ENCODE measurements at regions not wholly inside any gene's neighbourhood (a gene's known extent, or its start where the extent isn't known, plus 50 kb on each side); places are given as distances from the start of the nearest gene placed in this dataset.

GRCh38 chr21:28214786-28215185 is 777.9 kb downstream of the LTN1 start:
- no peaks in the 10 kb centered on the region for H3K27me3 ChIP-seq (ENCODE audit: control insufficient read depth, insufficient read depth, low read length)
- ATAC-seq: no peak
- H3K4me3 ChIP-seq (ENCODE audit: low read depth in 2 of 2, low read length in 2 of 2): no peak overlapping the region
- no TSS peak for BruUV-seq (replicated peaks)
- H3K27ac ChIP-seq (ENCODE audit: low read length): no peak overlapping the region
- ChIA-PET POLR2A (no interaction called here), CTCF (no interaction called here)
- no peaks in the 10 kb centered on the region for H3K9me3 ChIP-seq (ENCODE audit: control insufficient read depth, insufficient read depth, low read depth, low read length)
- intact Hi-C loops (cut with micrococcal nuclease; ENCODE audit: unreplicated experiment) (no loop called here), in situ Hi-C loops (cut with HindIII; ENCODE audit: low pct_unique_long_range_greater_than_20kb, low sequenced_read_pairs) (no loop called here)
- no peak for TF ChIP-seq CTCF (IDR thresholded peaks at IDR 0.05)
- no peak for TF ChIP-seq SIN3A (IDR thresholded peaks at IDR 0.05; ENCODE audit: borderline replicate concordance, insufficient read depth, low read depth, low read length)
- TF ChIP-seq, protein P1, sequence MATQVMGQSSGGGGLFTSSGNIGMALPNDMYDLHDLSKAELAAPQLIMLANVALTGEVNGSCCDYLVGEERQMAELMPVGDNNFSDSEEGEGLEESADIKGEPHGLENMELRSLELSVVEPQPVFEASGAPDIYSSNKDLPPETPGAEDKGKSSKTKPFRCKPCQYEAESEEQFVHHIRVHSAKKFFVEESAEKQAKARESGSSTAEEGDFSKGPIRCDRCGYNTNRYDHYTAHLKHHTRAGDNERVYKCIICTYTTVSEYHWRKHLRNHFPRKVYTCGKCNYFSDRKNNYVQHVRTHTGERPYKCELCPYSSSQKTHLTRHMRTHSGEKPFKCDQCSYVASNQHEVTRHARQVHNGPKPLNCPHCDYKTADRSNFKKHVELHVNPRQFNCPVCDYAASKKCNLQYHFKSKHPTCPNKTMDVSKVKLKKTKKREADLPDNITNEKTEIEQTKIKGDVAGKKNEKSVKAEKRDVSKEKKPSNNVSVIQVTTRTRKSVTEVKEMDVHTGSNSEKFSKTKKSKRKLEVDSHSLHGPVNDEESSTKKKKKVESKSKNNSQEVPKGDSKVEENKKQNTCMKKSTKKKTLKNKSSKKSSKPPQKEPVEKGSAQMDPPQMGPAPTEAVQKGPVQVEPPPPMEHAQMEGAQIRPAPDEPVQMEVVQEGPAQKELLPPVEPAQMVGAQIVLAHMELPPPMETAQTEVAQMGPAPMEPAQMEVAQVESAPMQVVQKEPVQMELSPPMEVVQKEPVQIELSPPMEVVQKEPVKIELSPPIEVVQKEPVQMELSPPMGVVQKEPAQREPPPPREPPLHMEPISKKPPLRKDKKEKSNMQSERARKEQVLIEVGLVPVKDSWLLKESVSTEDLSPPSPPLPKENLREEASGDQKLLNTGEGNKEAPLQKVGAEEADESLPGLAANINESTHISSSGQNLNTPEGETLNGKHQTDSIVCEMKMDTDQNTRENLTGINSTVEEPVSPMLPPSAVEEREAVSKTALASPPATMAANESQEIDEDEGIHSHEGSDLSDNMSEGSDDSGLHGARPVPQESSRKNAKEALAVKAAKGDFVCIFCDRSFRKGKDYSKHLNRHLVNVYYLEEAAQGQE (IDR thresholded peaks at IDR 0.05; ENCODE audit: insufficient read depth in 1 of 2, low read depth in 2 of 2, low read length in 1 of 2): no peak
- no peak for TF ChIP-seq TCF7L2 (IDR thresholded peaks at IDR 0.05; ENCODE audit: low read depth, low read length)
- TF ChIP-seq POLR2AphosphoS5 (IDR thresholded peaks at IDR 0.05; ENCODE audit: low read depth, low read length): no peak
- no peaks in the 10 kb centered on the region for H3K36me3 ChIP-seq (ENCODE audit: control insufficient read depth, insufficient read depth, low read length)
- DNase-seq (ENCODE audit: low read depth, low spot score): no peak
- no peaks in the 10 kb centered on the region for H3K4me1 ChIP-seq (ENCODE audit: control insufficient read depth, insufficient read depth, low read length)

GRCh38 chr21:28213261-28213660 is 779.4 kb downstream of the LTN1 start:
- no peak overlapping the region for H3K27ac ChIP-seq (ENCODE audit: low read length)
- ATAC-seq (no peak), DNase-seq (ENCODE audit: low read depth, low spot score) (no peak)
- POLR2A ChIA-PET: no interaction called here
- BruUV-seq (replicated peaks): no TSS peak
- no peak for TF ChIP-seq SIN3A (IDR thresholded peaks at IDR 0.05; ENCODE audit: borderline replicate concordance, insufficient read depth, low read depth, low read length)
- TF ChIP-seq TCF7L2 (IDR thresholded peaks at IDR 0.05; ENCODE audit: low read depth, low read length): no peak
- H3K36me3 ChIP-seq (ENCODE audit: control insufficient read depth, insufficient read depth, low read length): no peaks in the 10 kb centered on the region
- no peak overlapping the region for H3K4me3 ChIP-seq (ENCODE audit: low read depth in 2 of 2, low read length in 2 of 2)
- CTCF ChIA-PET: no interaction called here
- no peaks in the 10 kb centered on the region for H3K27me3 ChIP-seq (ENCODE audit: control insufficient read depth, insufficient read depth, low read length)
- in situ Hi-C loops (cut with HindIII; ENCODE audit: low pct_unique_long_range_greater_than_20kb, low sequenced_read_pairs) (no loop called here), intact Hi-C loops (cut with micrococcal nuclease; ENCODE audit: unreplicated experiment) (no loop called here)
- no peaks in the 10 kb centered on the region for H3K4me1 ChIP-seq (ENCODE audit: control insufficient read depth, insufficient read depth, low read length)
- no peaks in the 10 kb centered on the region for H3K9me3 ChIP-seq (ENCODE audit: control insufficient read depth, insufficient read depth, low read depth, low read length)

- POLR2A ChIA-PET: no interaction called here
- in situ Hi-C loops (cut with HindIII; ENCODE audit: low pct_unique_long_range_greater_than_20kb, low sequenced_read_pairs): no loop called here
These were observed 780.6 kb downstream of the LTN1 start for GRCh38 chr21:28212061-28212460.

More at GRCh38 chr21:28212061-28212460, 780.6 kb downstream of the LTN1 start:
- Histone ChIP-seq H3K27me3 (ENCODE audit: control insufficient read depth, insufficient read depth, low read length) (no peaks in the 10 kb centered on the region), H3K9me3 (ENCODE audit: control insufficient read depth, insufficient read depth, low read depth, low read length) (no peaks in the 10 kb centered on the region), H3K36me3 (ENCODE audit: control insufficient read depth, insufficient read depth, low read length) (no peaks in the 10 kb centered on the region), H3K27ac (ENCODE audit: low read length) (no peak overlapping the region), H3K4me1 (ENCODE audit: control insufficient read depth, insufficient read depth, low read length) (no peaks in the 10 kb centered on the region), H3K4me3 (ENCODE audit: low read depth in 2 of 2, low read length in 2 of 2) (no peak overlapping the region)
- no TSS peak for BruUV-seq (replicated peaks)
- intact Hi-C loops (cut with micrococcal nuclease; ENCODE audit: unreplicated experiment): no loop called here
- CTCF ChIA-PET: no interaction called here
- ATAC-seq: no peak
- TF ChIP-seq TCF7L2 (IDR thresholded peaks at IDR 0.05; ENCODE audit: low read depth, low read length) (no peak), POLR2AphosphoS5 (IDR thresholded peaks at IDR 0.05; ENCODE audit: low read depth, low read length) (no peak), CTCF (IDR thresholded peaks at IDR 0.05) (no peak), SIN3A (IDR thresholded peaks at IDR 0.05; ENCODE audit: borderline replicate concordance, insufficient read depth, low read depth, low read length) (no peak)
- TF ChIP-seq, protein P1 (IDR thresholded peaks at IDR 0.05; ENCODE audit: insufficient read depth in 1 of 2, low read depth in 2 of 2, low read length in 1 of 2): no peak
- DNase-seq (ENCODE audit: low read depth, low spot score): no peak
